ENCODE measurements at regions not wholly inside any gene's neighbourhood (a gene's known extent, or its start where the extent isn't known, plus 50 kb on each side); places are given as distances from the start of the nearest gene placed in this dataset.

DNA sequence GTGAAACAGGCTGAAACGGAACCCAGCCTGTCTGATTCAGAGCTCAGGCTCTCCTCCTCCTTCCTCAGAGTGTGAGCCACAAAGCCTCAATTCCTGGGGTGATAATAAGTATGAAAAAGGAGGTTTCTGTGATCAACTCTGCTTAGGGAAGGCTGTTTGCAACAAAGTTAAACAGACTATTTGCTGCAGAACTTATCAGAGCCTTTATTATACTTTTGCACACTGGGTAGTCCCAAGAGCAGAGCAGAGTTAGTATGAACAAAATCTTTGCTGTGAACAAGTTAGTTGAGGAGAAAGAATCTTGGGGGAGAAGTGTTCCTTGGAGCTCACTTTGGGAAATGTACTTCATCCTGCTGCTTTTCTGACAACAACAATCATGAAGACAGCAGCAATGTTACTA, 67.4 kb downstream of the MRM1 start:
- Mint-ChIP-seq H3K27me3 (ENCODE audit: low read depth in 3 of 3) (peaks cover 3 to 11% (median 6%) of the 10 kb centered on the region in 3 donors), H3K36me3 (no peaks in the 10 kb centered on the region), H3K27ac (no peak overlapping the region), H3K4me3 (no peak overlapping the region), H3K9me3 (peaks cover 0 to under 1% (median 0%) of the 10 kb centered on the region in 7 donors), H3K4me1 (no peaks in the 10 kb centered on the region)
- Histone ChIP-seq H3K4me3 (replicated peaks in 1 of 3; ENCODE audit: low read depth in 2 of 3, low read length in 3 of 3) (no peak overlapping the region), H3K4me2 (replicated peaks; ENCODE audit: extremely low read depth, low read length, poor library complexity, severe bottlenecking) (no peak overlapping the region), H3K27ac (ENCODE audit: low read depth in 1 of 2, low read length in 2 of 2) (no peak overlapping the region), H3K9ac (ENCODE audit: insufficient read depth, low read length, poor library complexity, severe bottlenecking) (no peak overlapping the region), H3K27me3 (ENCODE audit: control insufficient read depth in 2 of 2, insufficient read depth in 2 of 2, low read length in 2 of 2) (no peaks in the 10 kb centered on the region), H3K4me1 (ENCODE audit: control insufficient read depth in 1 of 2, insufficient read depth in 2 of 2, low read length in 2 of 2) (no peaks in the 10 kb centered on the region), H3K36me3 (replicated peaks in 1 of 2; ENCODE audit: control insufficient read depth in 1 of 2, insufficient read depth in 2 of 2, low read length in 2 of 2) (no peaks in the 10 kb centered on the region), H4K20me1 (ENCODE audit: insufficient read depth, low read length) (no peaks in the 10 kb centered on the region), H3K79me2 (ENCODE audit: insufficient read depth, low read length) (no peaks in the 10 kb centered on the region), H3K9me3 (replicated peaks in 1 of 2; ENCODE audit: control insufficient read depth in 1 of 2, insufficient read depth in 1 of 2, low read length in 2 of 2) (no peaks in the 10 kb centered on the region), H2AFZ (ENCODE audit: insufficient read depth, low read depth, low read length, poor library complexity, severe bottlenecking) (no peak overlapping the region)
- TF ChIP-seq, protein P1, sequence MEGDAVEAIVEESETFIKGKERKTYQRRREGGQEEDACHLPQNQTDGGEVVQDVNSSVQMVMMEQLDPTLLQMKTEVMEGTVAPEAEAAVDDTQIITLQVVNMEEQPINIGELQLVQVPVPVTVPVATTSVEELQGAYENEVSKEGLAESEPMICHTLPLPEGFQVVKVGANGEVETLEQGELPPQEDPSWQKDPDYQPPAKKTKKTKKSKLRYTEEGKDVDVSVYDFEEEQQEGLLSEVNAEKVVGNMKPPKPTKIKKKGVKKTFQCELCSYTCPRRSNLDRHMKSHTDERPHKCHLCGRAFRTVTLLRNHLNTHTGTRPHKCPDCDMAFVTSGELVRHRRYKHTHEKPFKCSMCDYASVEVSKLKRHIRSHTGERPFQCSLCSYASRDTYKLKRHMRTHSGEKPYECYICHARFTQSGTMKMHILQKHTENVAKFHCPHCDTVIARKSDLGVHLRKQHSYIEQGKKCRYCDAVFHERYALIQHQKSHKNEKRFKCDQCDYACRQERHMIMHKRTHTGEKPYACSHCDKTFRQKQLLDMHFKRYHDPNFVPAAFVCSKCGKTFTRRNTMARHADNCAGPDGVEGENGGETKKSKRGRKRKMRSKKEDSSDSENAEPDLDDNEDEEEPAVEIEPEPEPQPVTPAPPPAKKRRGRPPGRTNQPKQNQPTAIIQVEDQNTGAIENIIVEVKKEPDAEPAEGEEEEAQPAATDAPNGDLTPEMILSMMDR (IDR thresholded peaks at IDR 0.05) = no peak
- intact Hi-C loops (cut with micrococcal nuclease) = no loop called here
- no peak for DNase-seq
- no CpG with 5 or more reads among the region's 1 CpG for WGBS (ENCODE audit: insufficient coverage)

DNA sequence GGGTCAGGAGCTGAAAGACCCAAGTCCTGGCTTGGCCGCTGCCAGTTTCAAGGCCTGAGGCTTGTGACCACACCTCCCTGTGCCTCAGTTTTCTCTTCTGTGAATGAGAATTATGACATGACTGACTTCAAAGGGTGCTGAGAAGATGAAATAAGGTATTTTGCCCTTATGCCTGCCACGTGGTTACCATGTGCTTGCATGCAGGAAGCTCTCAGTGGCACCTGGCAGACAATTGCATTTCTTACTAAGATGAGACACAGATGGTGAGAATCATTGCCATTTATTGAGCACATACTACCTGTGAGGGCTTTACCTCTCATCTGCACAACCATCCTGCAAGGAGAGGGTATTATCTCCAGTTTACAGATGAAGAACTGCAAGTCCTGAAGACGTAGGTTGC, 69.8 kb downstream of the MRM1 start:
- no peaks in the 10 kb centered on the region for H3K9me3 ChIP-seq (replicated peaks in 1 of 2; ENCODE audit: control insufficient read depth in 1 of 2, insufficient read depth in 1 of 2, low read length in 2 of 2)
- TF ChIP-seq, protein P1 (IDR thresholded peaks at IDR 0.05) = no peak
- H3K4me1 ChIP-seq (ENCODE audit: control insufficient read depth in 1 of 2, insufficient read depth in 2 of 2, low read length in 2 of 2) = peaks cover 0 to 6% of the 10 kb centered on the region in 2 donors
- H2AFZ ChIP-seq (ENCODE audit: insufficient read depth, low read depth, low read length, poor library complexity, severe bottlenecking) = no peak overlapping the region
- H3K27me3 ChIP-seq (ENCODE audit: control insufficient read depth in 2 of 2, insufficient read depth in 2 of 2, low read length in 2 of 2) = no peaks in the 10 kb centered on the region
- peaks cover 5 to 17% (median 9%) of the 10 kb centered on the region in 3 donors for H3K27me3 Mint-ChIP-seq (ENCODE audit: low read depth in 3 of 3)
- peaks cover 8% of the 10 kb centered on the region for H3K4me1 Mint-ChIP-seq
- H3K27ac ChIP-seq (ENCODE audit: low read depth in 1 of 2, low read length in 2 of 2) = no peak overlapping the region
- no peak overlapping the region for H3K4me3 ChIP-seq (replicated peaks in 1 of 3; ENCODE audit: low read depth in 2 of 3, low read length in 3 of 3)
- 71% methylated on average over 3 of the region's 3 CpGs for WGBS (ENCODE audit: insufficient coverage)
- no peak overlapping the region for H3K4me3 Mint-ChIP-seq
- H4K20me1 ChIP-seq (ENCODE audit: insufficient read depth, low read length) = no peaks in the 10 kb centered on the region
- intact Hi-C loops (cut with micrococcal nuclease) = no loop called here
- H3K9ac ChIP-seq (ENCODE audit: insufficient read depth, low read length, poor library complexity, severe bottlenecking) = no peak overlapping the region
- no peak overlapping the region for H3K4me2 ChIP-seq (replicated peaks; ENCODE audit: extremely low read depth, low read length, poor library complexity, severe bottlenecking)
- H3K36me3 ChIP-seq (replicated peaks in 1 of 2; ENCODE audit: control insufficient read depth in 1 of 2, insufficient read depth in 2 of 2, low read length in 2 of 2) = no peaks in the 10 kb centered on the region
- no peaks in the 10 kb centered on the region for H3K79me2 ChIP-seq (ENCODE audit: insufficient read depth, low read length)
- H3K9me3 Mint-ChIP-seq = no peaks in the 10 kb centered on the region
- H3K36me3 Mint-ChIP-seq = no peaks in the 10 kb centered on the region
- no peak for DNase-seq
- no peak overlapping the region for H3K27ac Mint-ChIP-seq
